Endothelial cell (in vitro differentiated cells): ENCODE measurements at regions not wholly inside any gene's neighbourhood (a gene's known extent, or its start where the extent isn't known, plus 50 kb on each side); places are given as distances from the start of the nearest gene placed in this dataset.

ENCODE experiments used
- DNase-seq: peaks from one replicate; pipeline ENCODE4 v3.0.0; 2021; ENCODE audit warnings: low spot score
- H3K27ac Mint-ChIP-seq: one replicate; pipeline ENCODE4 v1.8.0; 2021; ENCODE audit warnings: mixed read lengths, inconsistent platforms; ENCODE audit not compliant: unreplicated experiment
- H3K27me3 Mint-ChIP-seq: one replicate; pipeline ENCODE4 v1.8.0; 2021; ENCODE audit warnings: mild to moderate bottlenecking, moderate library complexity, mixed read lengths, inconsistent platforms; ENCODE audit not compliant: unreplicated experiment
- H3K36me3 Mint-ChIP-seq: one replicate; pipeline ENCODE4 v1.8.0; 2021; ENCODE audit warnings: mild to moderate bottlenecking, low read depth, mixed read lengths, inconsistent platforms; ENCODE audit not compliant: unreplicated experiment
- H3K4me1 Mint-ChIP-seq: one replicate; pipeline ENCODE4 v1.8.0; 2021; ENCODE audit warnings: mild to moderate bottlenecking, mixed read lengths, inconsistent platforms; ENCODE audit not compliant: unreplicated experiment
- H3K4me3 Mint-ChIP-seq: one replicate; pipeline ENCODE4 v1.8.0; 2021; ENCODE audit warnings: mild to moderate bottlenecking, mixed read lengths, inconsistent platforms; ENCODE audit not compliant: unreplicated experiment
- H3K9me3 Mint-ChIP-seq: one replicate; pipeline ENCODE4 v1.8.0; 2021; ENCODE audit warnings: mixed read lengths, inconsistent platforms; ENCODE audit not compliant: unreplicated experiment
- TF ChIP-seq, protein P1 (sequence below): fragments of 200-600 bp; sonication (generic); IDR thresholded peaks from one replicate; pipeline ENCODE4 v1.5.0; 2021; ENCODE audit warnings: antibody characterized with exemption; ENCODE audit not compliant: unreplicated experiment

DNA sequence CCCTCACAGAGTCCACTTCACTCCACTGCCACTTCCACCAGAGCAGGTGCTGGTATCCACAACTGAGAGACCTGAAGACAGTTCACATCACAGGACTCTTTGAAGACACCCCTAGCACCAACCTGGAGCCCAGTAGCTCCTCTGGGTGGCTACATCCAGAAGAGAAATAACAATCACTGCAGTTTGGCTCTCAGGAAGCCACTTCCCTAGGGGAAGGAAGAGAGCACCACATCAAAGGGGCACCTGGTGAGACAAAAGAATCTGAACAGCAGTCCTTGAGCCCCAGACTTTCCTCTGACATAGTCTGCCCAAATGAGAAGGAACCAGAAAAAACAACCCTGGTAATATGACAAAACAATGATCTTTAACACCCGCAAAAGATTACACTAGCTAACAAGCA lies 113.2 kb downstream of the TENT5C start:
- Mint-ChIP-seq H3K4me1 (no peaks in the 10 kb centered on the region), H3K36me3 (peaks cover 13% of the 10 kb centered on the region), H3K27ac (no peak overlapping the region), H3K9me3 (peaks cover 24% of the 10 kb centered on the region), H3K27me3 (peaks cover 14% of the 10 kb centered on the region), H3K4me3 (no peak overlapping the region)
- TF ChIP-seq, protein P1, sequence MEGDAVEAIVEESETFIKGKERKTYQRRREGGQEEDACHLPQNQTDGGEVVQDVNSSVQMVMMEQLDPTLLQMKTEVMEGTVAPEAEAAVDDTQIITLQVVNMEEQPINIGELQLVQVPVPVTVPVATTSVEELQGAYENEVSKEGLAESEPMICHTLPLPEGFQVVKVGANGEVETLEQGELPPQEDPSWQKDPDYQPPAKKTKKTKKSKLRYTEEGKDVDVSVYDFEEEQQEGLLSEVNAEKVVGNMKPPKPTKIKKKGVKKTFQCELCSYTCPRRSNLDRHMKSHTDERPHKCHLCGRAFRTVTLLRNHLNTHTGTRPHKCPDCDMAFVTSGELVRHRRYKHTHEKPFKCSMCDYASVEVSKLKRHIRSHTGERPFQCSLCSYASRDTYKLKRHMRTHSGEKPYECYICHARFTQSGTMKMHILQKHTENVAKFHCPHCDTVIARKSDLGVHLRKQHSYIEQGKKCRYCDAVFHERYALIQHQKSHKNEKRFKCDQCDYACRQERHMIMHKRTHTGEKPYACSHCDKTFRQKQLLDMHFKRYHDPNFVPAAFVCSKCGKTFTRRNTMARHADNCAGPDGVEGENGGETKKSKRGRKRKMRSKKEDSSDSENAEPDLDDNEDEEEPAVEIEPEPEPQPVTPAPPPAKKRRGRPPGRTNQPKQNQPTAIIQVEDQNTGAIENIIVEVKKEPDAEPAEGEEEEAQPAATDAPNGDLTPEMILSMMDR = no peak
- DNase-seq = no peak

DNA sequence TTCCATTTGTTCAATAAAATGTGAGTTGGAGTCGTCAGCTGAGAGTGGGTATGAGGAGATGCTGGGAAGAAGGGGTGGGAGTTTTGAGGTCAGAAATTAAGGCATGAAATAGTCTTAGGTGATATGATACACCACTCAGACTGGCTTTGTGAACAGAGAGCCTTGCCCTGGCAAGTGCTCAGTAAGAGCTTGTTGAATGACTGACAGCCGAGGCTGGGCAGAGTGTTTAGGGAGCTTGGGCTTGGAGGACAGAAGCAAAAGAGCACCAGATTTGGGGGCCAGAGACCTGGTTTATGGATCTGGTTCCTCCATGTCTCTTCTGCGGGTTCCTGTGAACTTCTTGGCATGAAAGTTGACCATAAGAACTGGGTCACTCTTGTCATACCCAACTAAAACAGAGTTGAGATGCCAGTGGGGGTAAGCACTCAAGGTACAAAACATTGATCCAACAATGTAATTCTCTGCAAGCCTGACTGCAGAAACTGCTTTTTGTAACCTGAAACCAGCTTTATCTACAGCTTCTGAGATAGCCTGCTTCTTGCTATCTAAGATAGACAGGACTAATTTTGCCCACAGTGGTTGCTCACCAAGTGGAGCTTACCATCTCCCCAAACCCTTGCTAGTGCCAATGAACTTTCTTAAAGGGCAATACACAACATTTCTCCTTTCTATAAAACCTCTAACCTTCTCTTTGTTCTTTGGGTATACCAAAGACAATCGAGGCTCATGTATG lies 126.4 kb downstream of the TENT5C start:
- H3K27ac Mint-ChIP-seq = no peak overlapping the region
- H3K4me3 Mint-ChIP-seq = no peak overlapping the region
- H3K36me3 Mint-ChIP-seq = no peaks in the 10 kb centered on the region
- peaks cover 4% of the 10 kb centered on the region for H3K9me3 Mint-ChIP-seq
- TF ChIP-seq, protein P1 = no peak
- H3K27me3 Mint-ChIP-seq = no peaks in the 10 kb centered on the region
- no peak for DNase-seq
- H3K4me1 Mint-ChIP-seq = no peaks in the 10 kb centered on the region

DNA sequence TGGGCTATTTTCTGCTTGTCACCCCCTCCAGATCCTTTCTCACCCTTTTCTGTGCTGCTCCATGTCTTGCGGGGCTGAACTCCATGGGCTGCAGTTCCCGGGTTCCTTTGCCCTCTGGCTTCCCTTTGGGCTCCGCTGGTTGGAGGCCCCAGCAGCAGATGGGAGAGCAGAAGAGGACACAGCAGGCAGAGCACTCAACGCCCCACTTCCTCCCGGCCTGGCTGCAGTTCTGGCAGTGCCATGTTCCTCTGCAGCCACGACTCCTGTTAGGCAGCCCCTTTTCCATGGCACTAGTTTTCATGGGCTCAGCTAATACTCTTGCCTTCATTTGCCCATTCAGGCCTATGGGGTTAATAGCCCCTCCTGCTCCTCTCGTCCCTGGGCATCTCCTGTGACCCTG lies 127.1 kb downstream of the TENT5C start:
- TF ChIP-seq, protein P1 = no peak
- Mint-ChIP-seq H3K27me3 (no peaks in the 10 kb centered on the region), H3K4me3 (no peak overlapping the region), H3K9me3 (no peaks in the 10 kb centered on the region), H3K36me3 (no peaks in the 10 kb centered on the region), H3K27ac (no peak overlapping the region), H3K4me1 (no peaks in the 10 kb centered on the region)
- DNase-seq = no peak

DNA sequence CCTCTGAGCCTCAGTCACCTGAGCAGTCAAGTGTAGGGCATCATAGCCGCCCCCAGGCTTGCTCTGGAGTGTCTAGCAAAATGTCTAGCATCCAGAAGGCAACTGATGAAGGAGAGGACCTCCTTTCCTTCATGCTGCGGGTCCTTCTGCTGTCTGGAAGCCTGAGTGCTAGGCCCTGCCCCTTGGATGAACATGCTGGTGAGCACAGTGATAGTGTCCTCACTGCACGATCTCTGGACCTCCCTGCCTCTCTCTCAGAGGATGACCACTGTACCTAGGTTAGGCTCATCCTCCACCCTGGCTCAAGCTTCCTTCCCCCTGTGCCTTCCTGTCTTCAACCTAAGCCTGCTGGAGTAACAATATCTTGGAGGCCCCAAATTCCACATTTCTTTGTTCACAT lies 128.6 kb downstream of the TENT5C start:
- TF ChIP-seq, protein P1 = no peak
- Mint-ChIP-seq H3K27me3 (no peaks in the 10 kb centered on the region), H3K27ac (no peak overlapping the region), H3K36me3 (no peaks in the 10 kb centered on the region), H3K4me3 (no peak overlapping the region), H3K9me3 (no peaks in the 10 kb centered on the region), H3K4me1 (no peaks in the 10 kb centered on the region)
- DNase-seq = no peak
